Mammary epithelial cell (primary cell): ENCODE measurements at regions not wholly inside any gene's neighbourhood (a gene's known extent, or its start where the extent isn't known, plus 50 kb on each side); places are given as distances from the start of the nearest gene placed in this dataset.

Experiments
- CTCF ChIP-seq, 2 donors: IDR thresholded peaks in 1 of 2; conservative IDR thresholded peaks in 1 of 2; 2 replicates each; pipeline ENCODE4 v1.5.1; 2011 to 2012; ENCODE audit warnings: inconsistent platforms in 2 of 2, low read length in 2 of 2, mild to moderate bottlenecking in 2 of 2, control low read depth in 1 of 2, low read depth in 1 of 2; ENCODE audit not compliant: insufficient read depth in 1 of 2; ENCODE audit errors: extremely low read depth in 1 of 2
- EZH2 ChIP-seq: IDR thresholded peaks from 2 replicates; pipeline ENCODE4 v1.6.1; 2012; ENCODE audit warnings: low read length, inconsistent platforms, borderline replicate concordance

GRCh38 chr4:84171871-84172270 lies 327.2 kb downstream of the NKX6-1 start:
- TF ChIP-seq CTCF (conservative IDR thresholded peaks at IDR 0.05 in 1 of 2, IDR thresholded peaks at IDR 0.05 in 1 of 2; ENCODE audit: extremely low read depth in 1 of 2, insufficient read depth in 1 of 2, low read depth in 1 of 2, low read length in 2 of 2) = no peak
- TF ChIP-seq EZH2 = no peak
